ENCODE measurements at regions not wholly inside any gene's neighbourhood (a gene's known extent, or its start where the extent isn't known, plus 50 kb on each side); places are given as distances from the start of the nearest gene placed in this dataset.

- no peak for DNase-seq
Observed at GRCh38 chrX:9148615-9149399, 114.9 kb upstream of the FAM9B start.

- DNase-seq, result no peak
Observed at GRCh38 chrX:9149501-9150245, 115.7 kb upstream of the FAM9B start.

GRCh38 chrX:9151772-9152307 lies 117.9 kb upstream of the FAM9B start:
- DNase-seq, result no peak

- DNase-seq, result no peak
Observed at GRCh38 chrX:9153300-9153699, 119.4 kb upstream of the FAM9B start.

- DNase-seq, result no peak
Observed at GRCh38 chrX:9158611-9159010, 124.7 kb upstream of the FAM9B start.

GRCh38 chrX:9160698-9161329 lies 126.9 kb upstream of the FAM9B start:
- no peak for DNase-seq

GRCh38 chrX:9162698-9163097 lies 128.8 kb upstream of the FAM9B start:
- no peak for DNase-seq

- DNase-seq, result no peak
Observed at GRCh38 chrX:9163214-9163709, 129.3 kb upstream of the FAM9B start.

GRCh38 chrX:9164086-9164485 lies 130.2 kb upstream of the FAM9B start:
- no peak for DNase-seq

- DNase-seq, result no peak
Observed at GRCh38 chrX:9164533-9165426, 130.9 kb upstream of the FAM9B start.

- DNase-seq, result no peak
Observed at GRCh38 chrX:9166584-9166944, 132.6 kb upstream of the FAM9B start.

GRCh38 chrX:9171841-9172463 lies 138.0 kb upstream of the FAM9B start:
- DNase-seq, result no peak

GRCh38 chrX:9172464-9172850 lies 138.5 kb upstream of the FAM9B start:
- DNase-seq, result no peak

- no peak for DNase-seq
Observed at GRCh38 chrX:9180623-9181022, 146.7 kb upstream of the FAM9B start.

GRCh38 chrX:9182041-9182440 lies 148.1 kb upstream of the FAM9B start:
- no peak for DNase-seq

- no peak for DNase-seq
Observed at GRCh38 chrX:9183481-9183880, 149.6 kb upstream of the FAM9B start.

GRCh38 chrX:9184211-9184610 lies 150.3 kb upstream of the FAM9B start:
- DNase-seq, result no peak

- DNase-seq, result no peak
Observed at GRCh38 chrX:9188117-9188516, 154.2 kb upstream of the FAM9B start.

- no peak for DNase-seq
Observed at GRCh38 chrX:9189286-9189685, 155.4 kb upstream of the FAM9B start.

- DNase-seq, result no peak
Observed at GRCh38 chrX:9191392-9191791, 157.5 kb upstream of the FAM9B start.

- no peak for DNase-seq
Observed at GRCh38 chrX:9195199-9195880, 161.4 kb upstream of the FAM9B start.
